HT-29 (cell line): ENCODE measurements at regions not wholly inside any gene's neighbourhood (a gene's known extent, or its start where the extent isn't known, plus 50 kb on each side); places are given as distances from the start of the nearest gene placed in this dataset.

Experiments used
- DNase-seq: peaks from one replicate; pipeline ENCODE4 v3.0.0-alpha.2; 2015; ENCODE audit warnings: low spot score

GRCh38 chr1:115492019-115492595 is 149.7 kb upstream of the VANGL1 start:
- DNase-seq, result no peak

GRCh38 chr1:115491298-115492018 is 150.3 kb upstream of the VANGL1 start:
- no peak for DNase-seq

DNA sequence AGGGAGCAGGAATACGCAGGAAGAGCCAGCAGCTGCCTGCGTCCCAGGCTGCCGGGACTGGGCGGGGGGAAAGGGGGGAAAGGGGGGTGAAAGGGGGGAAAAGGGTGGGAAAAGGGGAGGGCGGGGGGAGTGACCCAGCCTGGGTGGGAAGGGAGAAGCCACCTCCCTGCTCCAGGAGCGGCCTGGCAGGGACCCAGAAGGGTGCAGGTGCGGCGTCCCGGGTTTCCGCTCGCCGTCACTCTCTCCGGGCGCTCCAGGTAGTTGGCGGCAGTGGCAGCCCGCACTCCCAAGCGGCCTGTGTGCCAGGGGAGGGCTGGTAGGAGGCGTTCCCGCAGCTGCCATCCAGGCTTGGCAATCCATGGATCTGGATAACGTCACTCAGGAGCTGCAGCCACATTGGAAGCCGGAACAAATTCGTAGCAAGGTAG is 141.0 kb upstream of the NGF start:
- peak; percentile 63 for DNase-seq

- no peak for DNase-seq
These were observed 139.0 kb upstream of the NGF start for GRCh38 chr1:115477071-115477470.

- DNase-seq, result no peak
These were observed 138.6 kb upstream of the NGF start for GRCh38 chr1:115476616-115477015.

DNA sequence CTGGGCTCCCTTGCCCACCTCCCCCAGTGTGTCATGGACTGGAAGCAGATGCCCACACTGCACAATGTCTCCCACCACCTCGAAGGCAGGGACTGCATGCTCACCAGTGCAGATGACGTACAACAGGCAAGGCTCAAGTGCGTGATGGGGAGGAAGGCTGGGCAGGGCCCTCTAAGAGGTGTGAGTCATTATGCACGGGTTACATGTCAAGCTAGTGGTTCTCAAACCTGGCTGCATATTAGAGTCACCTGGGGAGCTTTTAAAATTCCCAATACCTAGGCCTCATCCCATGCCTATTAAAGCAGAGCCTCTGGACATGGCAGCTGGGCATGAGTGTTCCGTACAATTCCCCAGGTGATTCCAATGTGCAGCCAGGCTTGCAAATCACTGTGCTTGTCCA is 137.9 kb upstream of the NGF start:
- no peak for DNase-seq

- no peak for DNase-seq
These were observed 137.2 kb upstream of the NGF start for GRCh38 chr1:115475252-115475651.

DNA sequence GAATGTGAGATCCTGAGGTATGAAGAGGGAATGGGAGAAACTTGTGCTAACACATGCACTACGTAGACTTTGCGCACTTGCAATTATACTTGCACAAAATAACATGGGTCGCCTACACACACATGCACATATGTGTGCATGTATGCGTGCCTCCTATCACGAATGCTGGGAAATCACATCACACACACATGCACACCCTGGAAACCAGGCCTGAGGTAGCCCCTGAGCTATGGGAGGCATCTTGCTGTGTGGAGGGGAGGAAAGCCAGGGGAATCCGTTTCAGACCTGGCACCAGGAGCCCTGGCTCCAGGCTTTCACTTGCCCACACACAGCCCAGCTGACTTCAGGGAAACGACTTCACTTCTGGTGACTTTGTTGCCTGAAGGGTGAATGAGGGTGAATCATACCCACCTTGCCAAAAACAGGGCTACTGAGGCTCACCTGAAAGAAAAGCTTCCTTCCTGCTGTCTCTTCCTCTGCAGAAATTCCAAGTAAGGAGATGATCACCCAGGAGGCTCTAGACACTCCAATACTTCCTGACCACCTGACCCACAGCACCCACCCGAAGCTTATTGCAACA is 136.0 kb upstream of the NGF start:
- no peak for DNase-seq

- DNase-seq, result peak; percentile 89
These were observed 131.8 kb upstream of the NGF start for GRCh38 chr1:115469703-115470476.

- DNase-seq, result no peak
These were observed 129.7 kb upstream of the NGF start for GRCh38 chr1:115467790-115468189.

DNA sequence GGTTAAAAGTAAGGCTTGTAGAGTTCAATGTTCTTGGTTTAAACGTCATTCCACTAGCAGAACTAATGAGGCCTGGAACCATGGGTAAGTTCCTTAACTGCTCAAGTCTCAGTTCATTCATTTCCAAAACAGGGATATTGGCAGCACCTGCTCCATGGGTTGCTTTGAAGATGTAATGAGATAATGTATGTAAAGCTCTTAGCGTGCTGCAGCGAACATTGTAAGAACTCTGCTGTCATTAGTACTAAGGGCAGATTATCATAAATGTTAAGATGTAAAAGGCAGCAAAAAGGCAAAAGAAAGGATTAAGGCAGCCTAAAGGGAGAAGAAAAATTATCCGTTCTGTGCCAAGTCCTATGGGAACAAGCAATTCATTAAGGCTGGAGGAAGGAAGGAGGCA is 129.1 kb upstream of the NGF start:
- no peak for DNase-seq

DNA sequence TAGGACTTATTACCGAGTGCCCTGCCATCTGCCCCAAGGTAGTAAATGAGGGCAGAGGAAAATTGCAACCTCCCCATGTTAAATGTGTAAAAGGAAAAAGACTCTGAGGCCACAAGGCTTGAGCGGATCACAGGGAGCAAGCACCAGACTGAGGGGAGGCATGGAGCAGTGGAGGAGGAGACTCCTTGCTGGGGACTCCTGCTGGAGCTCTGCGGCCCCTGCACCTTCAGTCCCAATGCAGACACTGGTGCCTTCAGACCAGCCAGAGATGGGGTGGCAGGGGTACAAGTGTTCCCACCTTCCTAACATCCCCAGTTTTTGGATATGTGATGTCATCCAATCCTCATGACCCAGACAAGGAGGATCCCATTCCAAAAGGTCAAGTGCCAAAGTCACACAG is 128.4 kb upstream of the NGF start:
- no peak for DNase-seq

- DNase-seq, result no peak
These were observed 127.8 kb upstream of the NGF start for GRCh38 chr1:115465802-115466363.

DNA sequence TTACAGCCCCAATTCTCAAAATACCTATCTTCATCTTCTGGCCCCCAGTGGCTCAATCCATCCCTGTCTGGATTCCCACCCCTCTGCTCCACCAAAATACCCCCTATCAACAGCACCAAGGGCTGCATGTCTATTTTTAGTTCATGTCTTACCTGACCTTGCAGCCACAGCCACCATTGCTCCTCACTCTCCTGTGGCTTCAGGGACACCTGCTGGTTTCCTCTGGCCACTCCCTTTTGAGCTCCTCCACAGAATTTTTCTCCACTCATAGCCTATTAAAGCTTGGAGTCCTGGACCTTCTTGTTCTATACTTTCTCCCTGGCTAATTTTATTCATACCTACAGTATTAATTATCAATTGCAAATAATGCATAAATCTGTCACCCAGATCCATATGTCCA is 125.3 kb upstream of the NGF start:
- peak; percentile 39 for DNase-seq

DNA sequence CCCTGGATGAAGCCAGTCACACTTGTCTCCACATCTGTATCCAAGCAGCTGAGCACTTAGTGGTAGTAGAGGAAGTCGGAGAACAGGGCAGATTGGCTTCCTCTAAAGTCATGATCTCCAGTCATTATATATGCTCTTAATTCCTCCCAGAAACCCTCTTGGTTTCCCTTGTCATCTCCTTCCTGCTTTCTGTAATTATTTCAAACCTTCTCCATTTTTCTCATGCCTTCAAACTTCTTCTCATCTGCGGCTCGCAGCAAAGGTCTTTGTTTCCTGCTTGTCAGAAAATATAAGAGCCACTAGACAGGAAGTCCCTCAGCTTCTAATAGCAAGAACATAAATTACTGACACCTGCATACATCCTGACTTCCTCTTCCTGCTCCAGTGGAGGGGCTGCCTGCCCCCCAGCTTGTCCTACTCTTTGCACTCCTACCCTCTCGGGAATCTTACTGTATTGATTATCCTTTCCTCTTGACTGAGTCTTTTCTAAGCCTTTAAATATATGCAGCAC is 124.6 kb upstream of the NGF start:
- no peak for DNase-seq

DNA sequence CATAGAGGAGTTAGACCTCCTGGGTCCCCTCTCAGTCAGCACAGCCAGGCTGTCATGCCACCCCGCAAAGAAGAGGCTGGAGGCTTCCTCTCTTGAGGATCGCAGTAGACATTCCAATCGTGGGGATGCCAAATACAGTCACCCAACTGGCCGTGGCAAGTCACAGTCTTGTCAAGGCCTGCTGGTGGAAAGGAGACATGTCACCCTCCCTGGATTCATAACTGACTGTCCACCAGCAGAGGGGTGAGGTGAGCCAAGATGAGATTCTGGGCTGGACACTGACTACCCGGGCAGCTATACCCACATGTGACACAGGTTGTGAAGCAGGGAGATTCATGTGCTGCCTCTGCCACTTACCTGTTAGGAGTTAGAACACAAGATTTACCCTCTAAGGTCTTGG is 123.5 kb upstream of the NGF start:
- peak; percentile 16 for DNase-seq

GRCh38 chr1:115459161-115459560 is 121.1 kb upstream of the NGF start:
- DNase-seq, result no peak

DNA sequence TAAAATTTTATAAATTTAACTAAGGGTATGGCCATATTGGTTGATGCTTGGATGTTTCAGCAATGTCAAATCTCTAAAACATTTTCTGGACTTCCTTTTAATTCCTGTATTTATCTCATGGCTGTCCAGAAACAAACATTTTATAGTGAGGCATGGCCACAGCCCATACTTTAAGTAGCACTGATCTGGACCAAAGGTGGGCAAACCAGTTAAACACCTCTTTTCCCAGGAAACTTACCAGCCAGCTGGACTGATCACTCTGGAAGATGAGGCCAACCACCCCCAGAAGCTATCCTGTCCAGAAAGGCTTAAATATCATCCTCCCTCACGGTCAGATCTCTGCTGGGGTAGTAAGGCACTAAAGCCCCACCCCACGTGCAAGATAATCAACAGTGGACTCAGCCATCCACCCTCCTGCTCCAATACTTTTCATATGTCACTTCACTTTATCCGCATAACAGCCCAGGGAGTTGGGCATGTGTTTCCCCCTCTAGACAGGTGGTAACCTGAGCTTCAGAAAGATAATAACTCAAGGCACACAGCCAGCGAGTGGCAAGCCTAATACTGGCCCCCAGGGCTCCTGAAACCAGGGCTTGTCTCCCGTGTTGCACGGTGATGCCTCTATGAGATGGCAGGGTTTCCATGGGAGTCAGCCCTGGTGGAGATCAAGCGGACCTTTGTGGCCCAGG is 120.5 kb upstream of the NGF start:
- peak; percentile 65 for DNase-seq

DNA sequence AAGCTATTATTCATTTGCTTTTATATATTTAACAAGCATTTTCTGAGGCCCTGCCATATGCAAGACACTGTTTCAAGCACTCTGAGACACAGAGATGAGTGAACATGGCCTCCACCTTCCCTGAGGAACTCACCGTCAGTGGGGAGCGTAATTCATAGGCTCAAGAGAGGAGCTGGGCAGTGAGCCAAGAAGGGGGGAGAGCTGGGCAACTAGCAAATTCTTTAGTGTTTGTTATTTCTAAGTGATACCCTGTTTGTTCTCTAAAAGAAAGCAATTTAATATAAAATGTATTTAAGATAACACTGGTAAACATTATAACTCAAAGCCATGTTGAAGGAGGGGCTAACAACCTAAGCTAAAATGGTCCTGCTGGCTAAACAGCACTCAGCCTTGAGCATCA is 119.2 kb upstream of the NGF start:
- no peak for DNase-seq

- DNase-seq, result no peak
These were observed 118.5 kb upstream of the NGF start for GRCh38 chr1:115456441-115456961.
